K562 (cell line): ENCODE measurements at regions not wholly inside any gene's neighbourhood (a gene's known extent, or its start where the extent isn't known, plus 50 kb on each side); places are given as distances from the start of the nearest gene placed in this dataset.

Experiments
- BCOR ChIP-seq: fragments of 450-650 bp; IDR thresholded peaks from 2 replicates; pipeline ENCODE4 v1.6.1; 2016
- BRF2 ChIP-seq: IDR thresholded peaks from 3 replicates; pipeline ENCODE4 v1.6.1; 2011; ENCODE audit warnings: borderline replicate concordance, mild to moderate bottlenecking; ENCODE audit not compliant: insufficient read length, insufficient read depth
- CHD7 ChIP-seq: fragments of 200-600 bp; sonication (generic); IDR thresholded peaks from one replicate; pipeline ENCODE4 v1.6.1; 2012; ENCODE audit warnings: mild to moderate bottlenecking, low read depth, low read length, inconsistent platforms
- ZNF609 ChIP-seq: sonication (generic); formaldehyde crosslinking; IDR thresholded peaks from 2 replicates; pipeline ENCODE4 v1.8.1; 2023; ENCODE audit warnings: missing genetic modification reagents, mild to moderate bottlenecking, borderline replicate concordance

- TF ChIP-seq ZNF609 (no peak), BCOR (no peak), BRF2 (no peak), CHD7 (no peak)
These were observed 129.9 kb upstream of the MOCS2 start (continued) for GRCh38 chr5:53239301-53239990.
